WTC11 (cell line): ENCODE measurements at regions not wholly inside any gene's neighbourhood (a gene's known extent, or its start where the extent isn't known, plus 50 kb on each side); places are given as distances from the start of the nearest gene placed in this dataset.

Experiments used
- CREM ChIP-seq: sonication (generic); formaldehyde crosslinking; IDR thresholded peaks from 2 replicates; pipeline ENCODE4 v1.8.1; 2022; ENCODE audit warnings: mild to moderate bottlenecking, missing genetic modification reagents, moderate library complexity
- IRF2 ChIP-seq: sonication (generic); formaldehyde crosslinking; IDR thresholded peaks from 2 replicates; pipeline ENCODE4 v1.8.0; 2022; ENCODE audit warnings: low read depth, missing genetic modification reagents, borderline replicate concordance
- ZNF121 ChIP-seq: sonication (generic); formaldehyde crosslinking; IDR thresholded peaks from 2 replicates; pipeline ENCODE4 v1.8.0; 2023; ENCODE audit warnings: missing genetic modification reagents
- TF ChIP-seq, protein P1 (sequence below): fragments of 200-600 bp; IDR thresholded peaks from 2 replicates; pipeline ENCODE4 v1.8.0; 2022; ENCODE audit warnings: antibody characterized with exemption
- TF ChIP-seq, protein P2 (sequence below): sonication (generic); formaldehyde crosslinking; IDR thresholded peaks from 2 replicates; pipeline ENCODE4 v1.8.1; 2022; ENCODE audit warnings: missing genetic modification reagents, borderline replicate concordance

DNA sequence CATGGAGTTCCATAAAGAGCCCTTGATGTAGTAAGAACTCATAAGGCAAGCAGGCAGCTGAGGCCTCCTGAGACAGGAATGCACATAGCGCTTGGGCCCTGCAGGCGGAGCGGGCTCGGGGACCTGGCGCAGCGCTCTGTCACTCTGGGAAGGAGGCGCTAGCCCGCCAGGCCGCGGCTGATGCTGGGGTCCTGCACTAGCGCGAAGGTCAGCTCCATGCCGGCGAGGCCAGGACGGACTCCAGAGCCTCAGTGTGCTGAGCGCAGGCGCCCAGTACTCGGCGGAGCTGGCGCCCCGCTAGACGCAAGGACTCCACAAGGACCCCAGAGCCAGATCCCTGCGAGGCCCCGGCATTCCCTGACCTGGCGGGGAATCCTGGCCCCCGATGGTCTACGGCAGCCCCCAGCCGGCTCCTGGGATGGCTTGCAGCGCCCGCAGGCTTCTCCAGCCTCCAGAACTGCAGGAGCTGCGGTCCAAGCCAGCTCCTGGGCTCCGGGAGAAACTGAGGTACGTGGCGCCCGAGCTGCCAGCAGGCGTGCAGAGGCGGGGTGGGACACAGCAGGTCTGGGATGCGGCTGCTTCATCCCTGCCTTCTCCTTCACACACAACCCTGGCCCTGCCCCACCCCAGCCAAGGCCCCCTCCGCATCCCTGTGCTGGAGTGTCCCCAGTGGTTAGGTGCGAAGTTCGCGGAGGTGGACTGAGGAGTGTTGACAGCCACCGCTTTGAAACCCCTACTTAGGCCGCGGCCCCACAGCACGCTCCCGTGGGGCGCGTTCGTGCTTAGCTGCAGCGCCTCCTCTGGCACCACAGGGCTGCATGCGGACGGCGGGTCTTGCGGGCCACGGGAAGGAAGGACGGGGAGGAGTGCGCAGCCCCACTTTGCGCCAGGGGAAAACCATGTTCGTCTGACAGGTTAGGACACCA is 761.5 kb upstream of the POM121L12 start:
- TF ChIP-seq, protein P1, sequence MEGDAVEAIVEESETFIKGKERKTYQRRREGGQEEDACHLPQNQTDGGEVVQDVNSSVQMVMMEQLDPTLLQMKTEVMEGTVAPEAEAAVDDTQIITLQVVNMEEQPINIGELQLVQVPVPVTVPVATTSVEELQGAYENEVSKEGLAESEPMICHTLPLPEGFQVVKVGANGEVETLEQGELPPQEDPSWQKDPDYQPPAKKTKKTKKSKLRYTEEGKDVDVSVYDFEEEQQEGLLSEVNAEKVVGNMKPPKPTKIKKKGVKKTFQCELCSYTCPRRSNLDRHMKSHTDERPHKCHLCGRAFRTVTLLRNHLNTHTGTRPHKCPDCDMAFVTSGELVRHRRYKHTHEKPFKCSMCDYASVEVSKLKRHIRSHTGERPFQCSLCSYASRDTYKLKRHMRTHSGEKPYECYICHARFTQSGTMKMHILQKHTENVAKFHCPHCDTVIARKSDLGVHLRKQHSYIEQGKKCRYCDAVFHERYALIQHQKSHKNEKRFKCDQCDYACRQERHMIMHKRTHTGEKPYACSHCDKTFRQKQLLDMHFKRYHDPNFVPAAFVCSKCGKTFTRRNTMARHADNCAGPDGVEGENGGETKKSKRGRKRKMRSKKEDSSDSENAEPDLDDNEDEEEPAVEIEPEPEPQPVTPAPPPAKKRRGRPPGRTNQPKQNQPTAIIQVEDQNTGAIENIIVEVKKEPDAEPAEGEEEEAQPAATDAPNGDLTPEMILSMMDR, result no peak
- TF ChIP-seq, protein P2, sequence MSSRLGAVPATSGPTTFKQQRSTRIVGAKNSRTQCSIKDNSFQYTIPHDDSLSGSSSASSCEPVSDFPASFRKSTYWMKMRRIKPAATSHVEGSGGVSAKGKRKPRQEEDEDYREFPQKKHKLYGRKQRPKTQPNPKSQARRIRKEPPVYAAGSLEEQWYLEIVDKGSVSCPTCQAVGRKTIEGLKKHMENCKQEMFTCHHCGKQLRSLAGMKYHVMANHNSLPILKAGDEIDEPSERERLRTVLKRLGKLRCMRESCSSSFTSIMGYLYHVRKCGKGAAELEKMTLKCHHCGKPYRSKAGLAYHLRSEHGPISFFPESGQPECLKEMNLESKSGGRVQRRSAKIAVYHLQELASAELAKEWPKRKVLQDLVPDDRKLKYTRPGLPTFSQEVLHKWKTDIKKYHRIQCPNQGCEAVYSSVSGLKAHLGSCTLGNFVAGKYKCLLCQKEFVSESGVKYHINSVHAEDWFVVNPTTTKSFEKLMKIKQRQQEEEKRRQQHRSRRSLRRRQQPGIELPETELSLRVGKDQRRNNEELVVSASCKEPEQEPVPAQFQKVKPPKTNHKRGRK, result no peak
- no peak for TF ChIP-seq ZNF121 (CRISPR knock-in tag)
- TF ChIP-seq CREM (CRISPR knock-in tag), result no peak
- no peak for TF ChIP-seq IRF2 (CRISPR knock-in tag)
